Left ventricle myocardium superior (tissue), 1 donor: ENCODE measurements at regions not wholly inside any gene's neighbourhood (a gene's known extent, or its start where the extent isn't known, plus 50 kb on each side); places are given as distances from the start of the nearest gene placed in this dataset.

ENCODE experiments used
- ATAC-seq: fragments of 200-7000 bp; cut with Tn5 transposase; one replicate; pipeline ENCODE4 v1.9.1; 2020; ENCODE audit warnings: mild to moderate bottlenecking, moderate library complexity
- DNase-seq: peaks from one replicate; pipeline ENCODE4 v3.0.0-alpha.2; 2020
- intact Hi-C: fragments of 100-400 bp; cut with micrococcal nuclease; formaldehyde crosslinking; loops from one replicate; pipeline ENCODE4 v1.11.0; 2022
- donor health status: DM: no; HTN: yes; CAD: no; lungs with severe emphysema.

DNA sequence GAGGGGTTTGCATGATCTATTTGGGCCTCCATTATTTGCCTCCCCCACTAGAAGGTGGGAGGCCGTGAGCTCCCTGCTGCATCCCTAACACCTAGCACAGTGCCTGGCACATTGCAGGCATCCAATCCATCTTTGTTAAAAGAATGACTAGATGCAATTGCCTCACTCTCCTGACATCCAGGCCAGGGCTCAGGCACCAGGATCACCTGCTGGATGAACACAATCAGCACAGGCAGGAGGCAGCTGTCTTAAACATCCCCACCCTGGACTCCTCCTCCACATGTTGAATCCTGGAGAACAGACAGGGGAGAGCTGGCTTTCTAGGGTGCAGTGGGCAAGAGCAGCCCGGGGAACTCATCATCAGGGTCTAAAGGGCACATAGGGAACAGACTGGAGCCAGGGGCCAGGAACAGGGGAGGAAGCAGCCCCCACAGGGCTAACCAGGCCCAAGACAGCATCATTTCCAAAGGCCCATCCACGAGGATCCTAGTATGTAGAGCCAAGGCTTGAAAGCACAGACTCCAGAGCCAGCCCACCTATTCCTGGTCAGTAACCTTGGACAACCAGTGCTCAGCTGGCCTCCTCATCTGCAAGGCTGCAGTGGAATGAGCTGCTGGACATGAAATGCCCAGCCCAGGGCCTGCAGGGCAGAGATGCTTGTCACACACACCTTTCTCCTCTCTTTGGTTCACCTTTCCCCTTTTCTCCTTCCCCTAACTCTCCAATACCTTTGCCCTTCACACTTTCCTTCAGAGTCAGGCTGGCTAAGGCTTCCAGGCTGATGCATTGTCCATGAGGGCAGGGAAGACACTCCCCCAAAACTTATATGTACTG is 254.4 kb upstream of the TLE3 start:
- DNase-seq (no peak), ATAC-seq (no peak)
- intact Hi-C loops, result no loop called here

- no peak for DNase-seq
Measured at GRCh38 chr15:70351391-70351790, 253.7 kb upstream of the TLE3 start.

DNA sequence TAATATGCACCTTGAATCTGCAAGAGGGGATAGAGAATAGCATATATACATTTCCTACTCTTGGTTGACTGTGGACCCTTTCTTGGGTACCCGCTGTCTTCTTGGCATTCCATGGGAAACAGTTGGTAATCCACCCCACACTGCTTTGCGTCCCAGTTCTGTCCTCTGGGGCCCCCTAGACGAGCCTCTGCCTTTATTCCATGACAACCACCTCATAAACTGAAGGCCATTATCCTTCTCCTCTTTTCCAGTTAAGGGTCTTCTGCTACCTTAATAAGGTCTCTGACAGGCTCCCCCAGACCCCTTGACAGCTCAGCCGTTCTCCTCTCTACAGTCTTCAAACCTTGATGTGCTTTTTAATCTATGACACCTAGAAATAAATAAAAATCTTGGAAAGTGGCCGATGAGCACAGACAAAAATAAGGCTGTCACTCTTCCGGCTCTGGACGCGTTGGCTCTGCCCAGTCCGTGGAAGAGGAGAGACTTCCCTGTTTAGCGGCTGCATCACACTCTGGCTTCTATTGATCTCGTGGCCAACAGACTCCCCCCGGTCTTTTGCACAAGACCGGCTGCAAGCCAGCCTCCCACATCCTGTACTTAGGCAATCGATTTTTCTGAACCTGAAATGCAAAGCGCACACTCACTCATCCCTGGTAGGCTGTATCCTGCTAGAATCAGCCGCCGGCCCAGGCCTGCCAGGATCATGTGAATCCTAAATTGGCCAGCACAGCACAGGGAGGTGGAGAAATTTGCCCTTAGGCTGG is 251.0 kb upstream of the TLE3 start:
- intact Hi-C loops, result no loop called here
- DNase-seq (no peak), ATAC-seq (peak; percentile 45)

More at GRCh38 chr15:70351391-70351790, 253.7 kb upstream of the TLE3 start:
- ATAC-seq, result no peak
- intact Hi-C loops, result no loop called here

GRCh38 chr15:70348226-70348543 is 250.5 kb upstream of the TLE3 start:
- DNase-seq (no peak), ATAC-seq (no peak)
- intact Hi-C loops, result no loop called here

DNA sequence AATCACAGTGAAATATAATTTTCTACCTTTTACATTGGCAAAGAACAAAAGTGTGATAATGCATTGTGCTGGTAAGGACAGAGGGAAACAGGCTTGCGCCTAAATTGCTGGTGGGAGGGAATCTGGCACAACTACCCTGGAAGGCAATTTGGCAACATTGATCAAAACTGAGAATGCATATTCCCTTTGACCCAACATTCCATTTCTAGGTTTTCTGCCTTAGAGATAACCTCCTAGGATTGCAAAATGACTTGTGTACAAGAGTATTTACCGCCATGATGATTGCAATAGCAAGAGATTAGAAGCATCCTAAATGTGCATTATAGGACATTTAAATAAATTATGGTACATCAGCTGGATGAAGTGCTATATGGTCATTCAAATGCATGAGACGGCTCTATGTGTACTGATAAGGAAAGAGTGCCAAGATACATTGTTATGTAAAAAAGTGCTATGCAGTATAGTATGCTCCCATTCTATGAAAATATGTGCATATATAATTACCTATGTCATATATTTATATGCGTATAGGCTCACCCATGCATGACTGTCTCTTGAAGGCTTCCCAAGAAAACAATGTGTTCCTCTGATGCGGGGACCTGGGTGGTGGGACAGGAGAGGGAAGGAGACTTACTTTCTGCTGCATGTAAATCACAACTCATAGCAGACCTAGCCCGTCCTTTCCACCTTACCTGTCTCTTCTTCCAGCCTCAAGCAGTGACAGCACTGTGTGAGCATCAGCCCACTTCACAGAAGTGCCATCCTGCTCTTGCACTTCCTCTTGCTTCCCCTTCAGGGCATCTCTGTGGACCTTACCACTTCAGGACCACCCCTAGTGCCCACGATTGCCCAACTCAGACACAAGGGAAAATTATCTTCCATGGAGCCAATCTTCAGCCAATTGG is 249.9 kb upstream of the TLE3 start:
- intact Hi-C loops, result no loop called here
- ATAC-seq (no peak), DNase-seq (no peak)

DNA sequence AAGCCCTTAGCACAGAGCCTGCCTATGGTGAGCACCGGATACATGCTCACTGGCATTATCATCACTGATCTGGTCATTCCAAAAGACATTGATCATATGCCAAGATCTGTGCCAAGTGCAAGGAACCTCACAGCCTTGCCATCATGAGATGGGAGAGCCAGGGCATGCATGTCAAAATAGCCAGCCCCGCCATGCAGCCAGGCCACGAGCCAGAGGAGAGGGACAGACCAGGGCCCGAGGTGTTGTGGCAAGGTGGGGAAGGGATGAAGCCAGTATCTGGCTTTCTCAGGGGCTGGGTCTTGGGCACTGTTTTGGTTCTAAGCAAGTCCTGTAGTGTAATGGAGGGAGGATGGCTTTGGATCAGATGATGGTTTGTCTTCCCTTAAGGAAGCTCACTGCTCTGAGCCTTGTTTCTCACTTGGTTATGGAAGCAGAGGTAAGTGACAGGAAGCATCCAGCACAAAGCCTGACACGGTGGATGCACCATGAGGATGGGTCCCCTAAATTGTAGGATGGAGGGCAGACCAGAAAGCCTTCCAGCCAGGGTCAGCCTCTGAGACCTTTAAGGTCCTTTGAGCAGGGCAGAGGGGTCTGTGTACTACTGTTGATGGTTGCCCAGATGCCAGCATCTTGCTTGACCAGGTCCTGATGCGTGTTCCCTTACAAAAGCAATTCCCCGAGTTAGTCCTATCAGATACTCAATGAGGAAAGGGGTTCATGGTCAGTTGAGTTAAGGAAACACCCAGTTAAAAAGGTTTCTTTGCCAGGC is 247.7 kb upstream of the TLE3 start:
- DNase-seq (no peak), ATAC-seq (no peak)
- intact Hi-C loops, result no loop called here

GRCh38 chr15:70344666-70345065 is 246.9 kb upstream of the TLE3 start:
- intact Hi-C loops, result no loop called here
- DNase-seq (no peak), ATAC-seq (no peak)

DNA sequence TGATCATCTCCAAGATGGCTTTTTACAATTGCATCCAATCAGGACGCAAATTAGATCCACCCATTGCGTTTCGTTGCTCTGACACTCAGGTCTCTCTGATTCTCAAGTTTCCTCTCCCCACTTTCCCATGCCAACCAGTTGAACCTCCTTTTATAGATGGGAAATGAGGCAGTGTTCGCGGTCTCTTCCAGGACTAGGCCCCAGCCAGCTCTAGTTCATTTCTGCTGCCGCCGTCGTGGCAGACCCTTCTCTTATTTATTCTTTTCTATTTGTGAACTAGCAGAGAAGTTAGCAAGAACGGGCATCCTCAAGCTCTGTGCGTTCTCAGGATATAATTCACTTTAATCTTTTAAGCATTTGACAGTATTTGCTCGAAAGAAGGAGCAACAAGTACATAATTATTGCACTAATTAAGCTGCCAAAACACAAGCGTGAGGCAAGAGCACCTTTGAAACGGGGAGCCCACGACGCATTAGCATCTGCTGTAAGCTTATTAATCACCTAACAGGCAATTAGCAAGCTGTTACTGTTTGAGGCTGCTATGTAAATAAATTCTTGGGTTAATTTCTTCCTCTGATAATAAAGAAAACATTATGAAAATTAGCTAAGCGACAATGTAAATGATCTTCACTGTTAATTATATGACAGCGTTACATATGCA is 246.4 kb upstream of the TLE3 start:
- DNase-seq, result no peak
- intact Hi-C loops, result no loop called here
- ATAC-seq, result no peak

DNA sequence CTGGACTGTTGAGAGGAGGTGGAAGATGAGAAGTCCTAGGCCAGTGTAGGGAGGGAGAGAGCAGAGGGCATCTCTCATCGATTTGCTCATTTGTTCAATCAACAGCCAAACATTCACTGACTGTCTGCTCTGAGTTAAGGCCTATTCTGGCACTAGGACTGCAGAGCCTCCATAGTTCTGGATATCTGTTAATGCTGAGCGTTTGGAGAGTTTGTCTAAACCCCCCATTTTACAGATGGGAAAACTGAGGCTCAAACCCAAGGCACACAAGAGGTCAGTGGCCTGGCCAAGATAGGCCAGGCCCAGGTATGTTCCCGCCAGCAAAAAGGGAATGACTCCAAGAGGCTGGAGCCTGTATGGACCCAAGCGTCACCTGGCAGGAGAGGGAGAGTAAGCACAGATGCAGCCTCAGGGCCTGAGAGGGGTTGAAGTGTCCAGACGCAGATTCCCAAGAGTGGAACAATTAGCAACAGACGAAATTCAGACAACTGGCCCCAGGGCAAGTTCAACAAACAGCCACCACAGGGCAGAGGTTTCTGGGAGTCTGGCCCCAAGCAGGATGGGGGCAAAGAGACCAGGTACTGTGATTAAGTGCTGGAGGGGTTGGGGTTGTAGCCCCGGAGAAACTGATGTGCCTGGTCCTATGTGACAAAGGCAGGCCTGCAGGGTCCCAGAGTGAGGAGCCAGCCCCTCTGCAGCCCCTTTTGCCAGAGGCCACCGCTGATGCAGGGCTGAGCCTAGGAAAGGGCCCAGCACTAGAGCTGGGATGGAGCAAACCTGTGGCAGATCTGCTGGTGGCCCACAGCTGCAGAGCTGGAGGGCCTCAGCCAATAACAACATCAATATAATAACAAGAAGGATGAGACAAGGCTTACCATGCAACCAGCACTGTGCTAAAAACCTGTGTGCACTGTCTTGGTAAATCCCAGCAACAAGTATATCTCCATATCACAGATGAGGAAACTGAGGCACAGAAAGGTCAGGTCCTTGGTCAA is 245.1 kb upstream of the TLE3 start:
- ATAC-seq, result no peak
- DNase-seq, result no peak
- intact Hi-C loops, result no loop called here

GRCh38 chr15:70342141-70342540 is 244.4 kb upstream of the TLE3 start:
- intact Hi-C loops, result no loop called here
- DNase-seq (no peak), ATAC-seq (no peak)

GRCh38 chr15:70341566-70341965 is 243.8 kb upstream of the TLE3 start:
- no peak for DNase-seq
- intact Hi-C loops, result no loop called here
- no peak for ATAC-seq

GRCh38 chr15:70340494-70340870 is 242.8 kb upstream of the TLE3 start:
- DNase-seq, result no peak
- intact Hi-C loops, result no loop called here
- ATAC-seq, result no peak

- DNase-seq, result no peak
- intact Hi-C loops, result no loop called here
- ATAC-seq, result peak; percentile 67
Measured at GRCh38 chr15:70339571-70340493, 242.1 kb upstream of the TLE3 start.

DNA sequence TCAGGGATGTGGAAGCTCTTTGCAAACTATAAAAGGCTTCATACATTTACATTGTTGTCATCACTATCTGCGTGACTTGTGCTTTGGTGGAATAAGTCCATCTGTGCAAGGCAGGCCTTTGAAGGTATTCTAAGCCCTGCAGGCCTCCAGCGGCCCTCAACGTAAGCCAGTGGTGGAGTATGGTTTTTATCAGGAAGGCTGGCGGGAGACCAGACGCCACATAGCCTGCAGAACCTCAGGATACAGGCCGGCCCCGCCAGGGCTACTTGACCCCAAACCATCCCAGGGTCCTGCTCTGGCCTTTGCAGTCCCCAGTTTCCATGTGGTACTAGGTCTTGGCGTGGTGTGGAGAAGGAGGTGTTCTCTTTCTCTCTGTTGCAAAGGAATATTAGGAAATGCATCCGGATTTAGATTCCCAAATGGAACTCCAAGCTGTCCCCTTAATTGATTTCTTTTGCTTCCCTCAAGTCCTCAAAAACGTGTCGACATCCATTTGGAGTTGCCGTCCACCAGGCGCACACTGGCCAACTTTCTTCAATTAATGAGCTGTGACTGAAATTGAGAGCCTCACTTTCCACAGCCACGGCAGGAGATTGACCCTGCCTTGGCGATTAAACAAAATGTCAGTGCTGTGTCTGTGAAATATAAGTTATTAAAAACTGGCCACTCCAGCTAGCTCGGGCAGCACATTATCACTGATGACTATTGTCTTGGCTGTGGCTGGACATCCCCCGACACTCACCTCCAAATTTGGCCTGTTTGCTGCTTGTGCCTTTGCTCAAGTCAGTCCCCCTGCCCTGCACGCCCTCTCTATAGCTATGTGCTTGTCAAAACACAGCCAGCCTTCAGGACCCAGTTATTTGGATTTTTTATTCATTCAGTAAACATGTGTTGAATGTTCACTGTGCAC is 239.8 kb upstream of the TLE3 start:
- ATAC-seq (no peak), DNase-seq (no peak)
- intact Hi-C loops, result no loop called here

DNA sequence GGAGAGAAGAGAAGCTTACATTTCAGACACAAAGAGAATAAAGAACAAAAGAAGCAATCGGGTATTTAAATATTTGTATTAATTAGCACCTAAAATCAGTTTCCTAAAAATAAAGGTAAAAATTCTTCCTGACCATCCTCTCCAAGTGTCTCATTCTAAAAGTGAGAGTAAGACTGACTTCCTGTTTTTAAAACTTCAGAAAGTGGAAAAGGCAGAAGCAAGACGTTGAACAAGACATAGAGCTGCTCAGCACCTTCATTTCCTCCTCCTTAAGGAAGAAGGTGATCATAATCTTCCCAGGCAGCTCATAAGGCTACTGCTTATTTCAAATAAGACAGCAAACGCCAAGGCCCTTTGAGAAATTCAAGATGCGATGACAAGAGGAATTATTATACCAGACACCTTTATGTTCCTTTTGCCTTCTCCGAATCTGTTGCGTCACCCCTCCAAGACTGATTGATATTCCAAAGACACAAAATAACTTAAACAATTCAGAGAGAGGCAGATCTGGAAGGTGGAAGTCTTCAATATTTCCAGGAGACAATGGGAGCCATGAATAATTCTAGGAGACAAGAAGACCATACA is 238.8 kb upstream of the TLE3 start:
- ATAC-seq (no peak), DNase-seq (no peak)
- intact Hi-C loops, result no loop called here
